OCI-M1 (cell line): ENCODE measurements at regions not wholly inside any gene's neighbourhood (a gene's known extent, or its start where the extent isn't known, plus 50 kb on each side); places are given as distances from the start of the nearest gene placed in this dataset.

ENCODE experiments used
- DNase-seq: peaks from one replicate; lab custom pipeline; 2025; lab: John Stamatoyannopoulos, UW

GRCh38 chr16:73151941-73152340 lies 104.0 kb upstream of the ZFHX3 start:
- DNase-seq: no peak

- DNase-seq: no peak
Observed at GRCh38 chr16:73151225-73151624, 103.3 kb upstream of the ZFHX3 start.

DNA sequence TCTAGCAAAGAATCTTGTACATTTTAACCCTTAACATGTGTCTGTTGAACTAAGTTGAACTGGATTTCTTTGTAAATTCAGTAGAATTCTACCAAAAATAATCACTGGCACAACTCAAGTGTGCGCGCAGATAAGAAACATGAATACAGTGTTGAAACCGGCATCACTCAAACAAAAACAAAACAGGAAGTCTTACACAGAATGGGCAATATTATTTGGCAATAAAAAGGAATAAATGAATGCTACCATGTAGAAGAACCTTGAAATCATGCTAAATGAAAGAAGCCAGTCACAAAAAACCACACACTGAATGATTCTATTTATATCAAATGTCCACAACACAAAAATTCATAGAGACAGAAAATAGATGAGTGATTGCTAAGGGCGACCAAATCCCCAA lies 102.9 kb upstream of the ZFHX3 start:
- no peak for DNase-seq

DNA sequence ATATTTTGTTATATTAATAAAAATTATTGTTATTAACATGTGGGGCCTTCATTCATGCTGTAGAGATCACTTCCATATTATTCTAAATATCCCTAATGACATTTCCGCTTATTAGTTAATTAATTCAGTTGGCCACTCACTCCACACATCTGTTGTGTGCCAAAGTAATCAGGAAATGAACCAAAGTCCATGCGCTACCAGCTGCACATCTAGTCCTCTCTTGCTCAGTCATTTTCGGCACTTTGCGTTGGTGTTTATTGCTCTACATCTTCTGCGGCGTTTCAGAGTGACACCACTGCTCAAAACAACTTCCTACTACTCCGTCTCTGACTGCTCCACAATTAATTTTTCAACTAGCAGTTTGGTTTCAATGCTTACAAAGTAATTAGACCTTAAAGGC lies 101.4 kb upstream of the ZFHX3 start:
- DNase-seq: no peak

- no peak for DNase-seq
Observed at GRCh38 chr16:73147958-73148357, 100.0 kb upstream of the ZFHX3 start.

GRCh38 chr16:73145166-73145880 lies 97.4 kb upstream of the ZFHX3 start:
- no peak for DNase-seq

GRCh38 chr16:73143576-73144422 lies 95.9 kb upstream of the ZFHX3 start:
- DNase-seq: no peak

- no peak for DNase-seq
Observed at GRCh38 chr16:73143002-73143401, 95.1 kb upstream of the ZFHX3 start.

DNA sequence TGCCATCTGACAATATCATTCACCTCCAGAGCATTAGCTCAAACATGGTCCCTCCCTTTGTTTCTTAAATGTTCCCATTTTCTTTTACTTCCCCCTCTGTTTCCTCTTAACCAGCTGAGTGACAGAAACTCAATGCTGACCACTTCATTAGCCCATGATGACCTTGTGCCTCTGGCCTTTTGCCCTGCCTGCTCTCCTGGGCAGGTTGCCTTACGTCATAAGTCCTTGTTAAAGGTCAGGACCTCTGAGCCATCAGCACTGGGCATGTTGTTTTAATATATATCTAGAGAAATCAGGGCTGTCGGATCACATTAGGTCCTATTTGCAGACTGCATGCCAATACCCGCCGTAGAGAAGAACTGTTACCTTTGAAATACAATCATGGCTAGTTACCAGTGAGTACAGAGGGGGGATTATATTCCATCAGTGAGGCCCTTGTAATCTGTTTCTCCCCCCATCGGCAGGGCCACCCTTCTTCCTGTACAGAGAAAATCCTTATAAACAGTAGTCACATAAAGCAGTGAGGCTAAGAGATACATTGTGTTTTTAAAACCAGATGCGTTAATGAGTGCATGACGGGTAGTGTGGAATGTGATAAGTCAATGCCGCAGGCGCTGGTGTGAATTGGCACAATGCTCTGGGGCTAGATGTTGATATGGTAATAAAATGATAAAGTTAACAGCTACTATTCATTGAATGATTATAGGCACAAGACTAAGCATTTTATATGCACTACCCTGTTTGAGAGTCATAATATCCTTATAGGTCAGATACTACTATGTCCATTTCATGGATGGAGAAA lies 94.3 kb upstream of the ZFHX3 start:
- DNase-seq: no peak

DNA sequence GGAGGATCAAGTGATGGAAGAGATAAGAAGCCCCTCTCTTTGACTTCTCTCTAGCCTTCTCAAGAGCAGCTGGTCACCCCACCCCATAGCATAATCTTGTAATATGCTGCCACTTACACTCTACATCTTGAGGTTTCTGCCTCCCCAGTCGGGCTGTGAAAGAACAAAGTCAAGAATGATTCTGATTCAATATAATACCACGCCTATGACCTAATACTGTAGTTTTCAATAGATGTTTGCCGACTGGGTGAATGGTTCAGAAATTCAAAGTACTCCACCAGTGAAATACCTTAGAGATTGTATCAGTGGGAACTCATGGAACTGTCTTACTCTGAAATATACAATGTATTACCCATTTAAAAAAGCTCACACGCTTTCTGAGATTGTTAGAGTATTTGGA lies 93.0 kb upstream of the ZFHX3 start:
- DNase-seq: no peak

DNA sequence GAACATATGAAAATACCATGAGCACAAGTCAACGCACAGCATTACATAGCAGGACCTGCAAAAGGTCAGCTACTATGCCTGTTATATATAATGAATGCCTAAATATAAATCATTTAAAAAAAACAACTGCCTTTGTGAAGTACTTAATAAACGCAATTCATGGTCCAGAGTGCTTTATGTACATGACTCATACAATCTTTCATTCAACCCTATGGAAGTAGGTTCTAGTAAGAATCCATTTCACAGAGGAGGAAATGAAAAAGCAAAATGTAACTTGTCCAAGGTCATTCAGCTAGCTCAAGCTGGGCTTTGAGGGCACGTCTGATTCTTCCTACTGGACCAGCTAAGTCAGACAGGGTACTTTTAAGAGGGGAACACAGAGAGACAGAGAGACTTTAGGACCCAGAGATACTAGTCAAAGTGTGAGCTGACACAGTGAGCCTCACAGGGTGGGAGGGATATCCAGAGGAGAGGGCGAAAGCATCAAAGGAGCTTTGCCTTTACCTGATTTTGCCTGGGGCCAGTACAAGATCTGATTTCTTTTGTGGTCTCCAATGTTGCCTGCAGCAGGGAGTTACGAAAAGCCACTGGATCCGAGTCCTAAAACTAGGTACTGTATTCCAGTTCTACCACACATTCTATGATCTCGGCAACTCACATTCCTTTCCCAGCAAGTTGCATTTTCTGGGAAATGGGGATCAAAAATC lies 83.4 kb upstream of the ZFHX3 start:
- no peak for DNase-seq

GRCh38 chr16:73129455-73129854 lies 81.5 kb upstream of the ZFHX3 start:
- no peak for DNase-seq

DNA sequence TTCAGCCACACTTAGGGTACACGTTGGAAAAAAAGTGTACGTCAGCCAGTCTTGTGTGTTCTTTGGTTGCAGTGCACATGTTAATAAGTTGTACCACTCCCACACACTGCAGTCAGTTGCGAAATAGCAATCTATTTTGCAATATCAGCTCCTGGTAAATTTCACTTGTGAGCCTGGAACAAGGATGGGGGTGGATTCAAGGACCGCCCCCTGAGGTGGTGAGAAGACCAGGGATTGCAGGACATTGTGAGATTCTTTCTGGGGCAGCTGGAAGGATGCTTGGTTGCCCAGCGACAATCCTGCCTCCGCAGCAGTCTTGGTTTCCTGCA lies 78.6 kb upstream of the ZFHX3 start:
- DNase-seq: peak; percentile 3

GRCh38 chr16:73125850-73126524 lies 78.1 kb upstream of the ZFHX3 start:
- no peak for DNase-seq

GRCh38 chr16:73124665-73125375 lies 76.9 kb upstream of the ZFHX3 start:
- no peak for DNase-seq

- DNase-seq: no peak
Observed at GRCh38 chr16:73124097-73124652, 76.2 kb upstream of the ZFHX3 start.

DNA sequence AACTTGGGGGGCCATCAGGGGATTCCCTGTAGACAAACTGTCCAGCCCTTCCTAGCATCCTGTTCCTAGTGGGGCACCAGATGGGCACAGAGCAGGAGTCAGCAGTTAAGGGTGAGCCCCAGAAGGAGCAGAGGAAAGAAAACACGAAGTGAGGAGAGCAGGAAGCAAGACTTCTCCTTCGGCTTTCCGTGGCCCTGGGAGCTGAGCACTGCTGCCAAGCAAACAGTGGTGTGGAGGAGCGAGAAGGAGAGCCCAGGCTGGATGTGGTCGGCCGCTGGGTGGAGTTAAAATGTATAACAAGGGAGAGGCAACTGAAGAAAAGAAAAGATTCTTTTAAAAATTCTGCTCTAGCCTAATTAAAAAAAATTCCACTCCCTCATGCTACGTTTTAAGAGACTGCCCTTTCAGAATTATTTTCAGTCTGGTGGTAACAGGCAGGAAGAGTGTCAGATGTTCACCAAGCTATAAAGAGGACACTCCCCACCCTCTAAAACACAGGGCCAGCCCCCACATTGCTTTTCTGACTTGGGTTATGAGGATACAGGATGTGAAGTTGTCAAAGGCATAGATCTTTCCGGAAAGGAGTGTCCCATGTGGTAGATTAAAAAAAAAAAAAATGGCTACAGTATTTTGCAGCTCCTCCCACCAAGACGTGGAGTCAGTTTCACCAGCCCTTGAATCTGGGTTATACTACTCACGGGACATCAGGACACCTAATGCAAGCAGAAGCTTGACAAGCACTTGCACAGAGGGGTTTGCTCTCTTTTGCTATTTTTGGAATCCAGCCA lies 74.9 kb upstream of the ZFHX3 start:
- no peak for DNase-seq

- no peak for DNase-seq
Observed at GRCh38 chr16:73116576-73116975, 68.6 kb upstream of the ZFHX3 start.

DNA sequence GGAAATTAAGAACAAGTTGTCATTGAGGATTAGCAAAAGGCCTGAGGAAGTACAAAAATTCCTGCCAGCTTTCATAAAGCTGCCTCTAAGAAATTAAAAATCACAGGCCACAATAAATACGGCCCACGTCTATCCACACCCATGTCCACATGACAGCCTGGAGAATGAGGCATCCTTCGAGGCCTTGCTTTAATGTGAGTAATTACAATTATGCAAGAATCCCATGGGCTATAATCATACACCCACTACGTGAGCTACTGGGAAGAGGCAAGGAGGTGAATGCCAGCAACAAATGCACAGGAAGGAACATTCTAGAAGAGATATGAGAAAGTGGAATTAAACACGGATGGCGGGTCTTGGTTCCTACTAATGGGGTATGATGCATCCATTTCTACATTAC lies 65.4 kb upstream of the ZFHX3 start:
- DNase-seq: no peak
